ENCODE measurements at regions not wholly inside any gene's neighbourhood (a gene's known extent, or its start where the extent isn't known, plus 50 kb on each side); places are given as distances from the start of the nearest gene placed in this dataset.

- H3K4me2 ChIP-seq, result no peak overlapping the region
- no peaks in the 10 kb centered on the region for H4K20me1 ChIP-seq (ENCODE audit: insufficient read depth)
- no peak overlapping the region for H2AFZ ChIP-seq (ENCODE audit: low read depth)
- H3K4me3 ChIP-seq (IDR thresholded peaks at IDR 0.05; ENCODE audit: insufficient read depth, low read depth, low read length), result no peak overlapping the region
- no peak overlapping the region for H3K9ac ChIP-seq
- H3K27me3 ChIP-seq (ENCODE audit: insufficient read depth, low read depth), result no peaks in the 10 kb centered on the region
- no peaks in the 10 kb centered on the region for H3K4me1 ChIP-seq (ENCODE audit: low read depth, poor library complexity, severe bottlenecking)
- H3K36me3 ChIP-seq (ENCODE audit: insufficient read depth), result no peaks in the 10 kb centered on the region
- no peaks in the 10 kb centered on the region for H3K79me2 ChIP-seq (ENCODE audit: insufficient read depth, low read depth)
- no peak overlapping the region for H3K27ac ChIP-seq
- no peak for TF ChIP-seq CTCF (conservative IDR thresholded peaks at IDR 0.05; ENCODE audit: low read depth, low read length)
Measured at GRCh38 chr2:128492966-128493811, 174.5 kb upstream of the HS6ST1 start.

- H3K36me3 ChIP-seq (ENCODE audit: insufficient read depth), result no peaks in the 10 kb centered on the region
- no peak overlapping the region for H3K4me2 ChIP-seq
- H3K4me1 ChIP-seq (ENCODE audit: low read depth, poor library complexity, severe bottlenecking), result no peaks in the 10 kb centered on the region
- no peak overlapping the region for H3K4me3 ChIP-seq (IDR thresholded peaks at IDR 0.05; ENCODE audit: insufficient read depth, low read depth, low read length)
- no peak overlapping the region for H3K27ac ChIP-seq
- TF ChIP-seq CTCF (conservative IDR thresholded peaks at IDR 0.05; ENCODE audit: low read depth, low read length), result no peak
- no peaks in the 10 kb centered on the region for H3K79me2 ChIP-seq (ENCODE audit: insufficient read depth, low read depth)
- no peak overlapping the region for H2AFZ ChIP-seq (ENCODE audit: low read depth)
- H3K9ac ChIP-seq, result no peak overlapping the region
- H3K27me3 ChIP-seq (ENCODE audit: insufficient read depth, low read depth), result no peaks in the 10 kb centered on the region
- no peaks in the 10 kb centered on the region for H4K20me1 ChIP-seq (ENCODE audit: insufficient read depth)
Measured at GRCh38 chr2:128493880-128494279, 175.2 kb upstream of the HS6ST1 start.

- TF ChIP-seq CTCF (conservative IDR thresholded peaks at IDR 0.05; ENCODE audit: low read depth, low read length), result no peak
- H3K79me2 ChIP-seq (ENCODE audit: insufficient read depth, low read depth), result no peaks in the 10 kb centered on the region
Measured at GRCh38 chr2:128494307-128494639, 175.6 kb upstream of the HS6ST1 start.

GRCh38 chr2:128494640-128495321 lies 176.1 kb upstream of the HS6ST1 start:
- Histone ChIP-seq H3K9ac (no peak overlapping the region), H3K4me1 (ENCODE audit: low read depth, poor library complexity, severe bottlenecking) (no peaks in the 10 kb centered on the region), H3K4me3 (IDR thresholded peaks at IDR 0.05; ENCODE audit: insufficient read depth, low read depth, low read length) (no peak overlapping the region), H4K20me1 (ENCODE audit: insufficient read depth) (no peaks in the 10 kb centered on the region), H3K4me2 (no peak overlapping the region), H3K27ac (no peak overlapping the region), H2AFZ (ENCODE audit: low read depth) (no peak overlapping the region), H3K36me3 (ENCODE audit: insufficient read depth) (no peaks in the 10 kb centered on the region), H3K27me3 (ENCODE audit: insufficient read depth, low read depth) (no peaks in the 10 kb centered on the region), H3K79me2 (ENCODE audit: insufficient read depth, low read depth) (no peaks in the 10 kb centered on the region)
- no peak for TF ChIP-seq CTCF (conservative IDR thresholded peaks at IDR 0.05; ENCODE audit: low read depth, low read length)

More at GRCh38 chr2:128494307-128494639, 175.6 kb upstream of the HS6ST1 start:
- Histone ChIP-seq H4K20me1 (ENCODE audit: insufficient read depth) (no peaks in the 10 kb centered on the region), H3K36me3 (ENCODE audit: insufficient read depth) (no peaks in the 10 kb centered on the region), H3K4me3 (IDR thresholded peaks at IDR 0.05; ENCODE audit: insufficient read depth, low read depth, low read length) (no peak overlapping the region), H3K4me1 (ENCODE audit: low read depth, poor library complexity, severe bottlenecking) (no peaks in the 10 kb centered on the region), H3K27ac (no peak overlapping the region), H2AFZ (ENCODE audit: low read depth) (no peak overlapping the region), H3K4me2 (no peak overlapping the region), H3K9ac (no peak overlapping the region), H3K27me3 (ENCODE audit: insufficient read depth, low read depth) (no peaks in the 10 kb centered on the region)

All from KMS-11 (cell line).